Thoracic aorta (tissue), 2 donors: ENCODE measurements at regions not wholly inside any gene's neighbourhood (a gene's known extent, or its start where the extent isn't known, plus 50 kb on each side); places are given as distances from the start of the nearest gene placed in this dataset.

ENCODE experiments used
- ATAC-seq: fragments of 150-250 bp; one replicate; pipeline ENCODE4 v1.8.0; 2017; ENCODE audit warnings: low read depth; ENCODE audit not compliant: insufficient number of reproducible peaks, low FRiP score
- DNase-seq: peaks from one replicate; pipeline ENCODE4 v3.0.0-alpha.2; 2020; ENCODE audit warnings: low spot score
- H3K27ac ChIP-seq, 2 donors: fragments of 200-600 bp; sonication (generic); 1 replicate in 1 of 2; 2 replicates in 1 of 2; pipeline ENCODE4 v1.5.1; 2016; ENCODE audit warnings: mild to moderate bottlenecking in 2 of 2, moderate library complexity in 2 of 2
- H3K27me3 ChIP-seq: fragments of 200-600 bp; sonication (generic); replicated peaks from 2 replicates; pipeline ENCODE4 v1.6.0; 2016; ENCODE audit warnings: mild to moderate bottlenecking; ENCODE audit not compliant: insufficient read depth
- H3K36me3 ChIP-seq: fragments of 200-600 bp; sonication (generic); one replicate; pipeline ENCODE4 v1.5.1; 2016
- H3K4me1 ChIP-seq, 2 donors: fragments of 200-600 bp; sonication (generic); 1 replicate in 1 of 2; 2 replicates in 1 of 2; pipeline versions ENCODE4 v1.5.1 to v1.6.0; 2016; ENCODE audit warnings: low read depth in 2 of 2, mild to moderate bottlenecking in 1 of 2; ENCODE audit not compliant: control insufficient read depth in 1 of 2
- H3K4me3 ChIP-seq: fragments of 200-600 bp; sonication (generic); 2 replicates; pipeline ENCODE4 v1.5.1; 2016; ENCODE audit warnings: mild to moderate bottlenecking
- H3K9me3 ChIP-seq: fragments of 200-600 bp; sonication (generic); 2 replicates; pipeline ENCODE4 v1.5.1; 2016
- TF ChIP-seq, protein P1 (sequence below): fragments of 200-600 bp; sonication (generic); IDR thresholded peaks from one replicate; pipeline ENCODE4 v1.5.1; 2019; ENCODE audit warnings: antibody characterized with exemption

DNA sequence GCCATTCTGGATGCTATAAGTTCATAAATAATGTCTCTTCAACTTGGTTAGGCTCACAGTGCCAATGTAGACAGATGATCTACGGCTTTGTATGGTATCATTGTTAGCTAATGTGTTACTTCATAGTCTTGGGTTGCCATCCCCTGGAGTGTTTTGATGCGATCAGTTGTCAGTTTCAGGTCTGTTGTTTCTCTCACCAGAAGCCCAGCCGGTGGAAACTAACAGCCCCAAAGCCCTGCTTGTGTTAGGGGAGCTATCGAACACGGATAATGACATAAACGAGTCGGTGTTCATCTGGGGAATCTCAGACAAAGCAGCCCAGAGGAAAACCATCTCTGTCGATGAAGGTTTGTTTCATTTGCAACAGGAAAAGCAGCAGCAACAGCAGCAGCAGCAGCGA, 107.4 kb upstream of the ANKFN1 start:
- Histone ChIP-seq H3K9me3 (no peaks in the 10 kb centered on the region), H3K36me3 (no peaks in the 10 kb centered on the region), H3K4me1 (no peaks in the 10 kb centered on the region), H3K27ac (no peak overlapping the region), H3K4me3 (no peak overlapping the region), H3K27me3 (no peaks in the 10 kb centered on the region)
- TF ChIP-seq, protein P1, sequence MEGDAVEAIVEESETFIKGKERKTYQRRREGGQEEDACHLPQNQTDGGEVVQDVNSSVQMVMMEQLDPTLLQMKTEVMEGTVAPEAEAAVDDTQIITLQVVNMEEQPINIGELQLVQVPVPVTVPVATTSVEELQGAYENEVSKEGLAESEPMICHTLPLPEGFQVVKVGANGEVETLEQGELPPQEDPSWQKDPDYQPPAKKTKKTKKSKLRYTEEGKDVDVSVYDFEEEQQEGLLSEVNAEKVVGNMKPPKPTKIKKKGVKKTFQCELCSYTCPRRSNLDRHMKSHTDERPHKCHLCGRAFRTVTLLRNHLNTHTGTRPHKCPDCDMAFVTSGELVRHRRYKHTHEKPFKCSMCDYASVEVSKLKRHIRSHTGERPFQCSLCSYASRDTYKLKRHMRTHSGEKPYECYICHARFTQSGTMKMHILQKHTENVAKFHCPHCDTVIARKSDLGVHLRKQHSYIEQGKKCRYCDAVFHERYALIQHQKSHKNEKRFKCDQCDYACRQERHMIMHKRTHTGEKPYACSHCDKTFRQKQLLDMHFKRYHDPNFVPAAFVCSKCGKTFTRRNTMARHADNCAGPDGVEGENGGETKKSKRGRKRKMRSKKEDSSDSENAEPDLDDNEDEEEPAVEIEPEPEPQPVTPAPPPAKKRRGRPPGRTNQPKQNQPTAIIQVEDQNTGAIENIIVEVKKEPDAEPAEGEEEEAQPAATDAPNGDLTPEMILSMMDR, result no peak
- no peak for DNase-seq
- no peak for ATAC-seq

DNA sequence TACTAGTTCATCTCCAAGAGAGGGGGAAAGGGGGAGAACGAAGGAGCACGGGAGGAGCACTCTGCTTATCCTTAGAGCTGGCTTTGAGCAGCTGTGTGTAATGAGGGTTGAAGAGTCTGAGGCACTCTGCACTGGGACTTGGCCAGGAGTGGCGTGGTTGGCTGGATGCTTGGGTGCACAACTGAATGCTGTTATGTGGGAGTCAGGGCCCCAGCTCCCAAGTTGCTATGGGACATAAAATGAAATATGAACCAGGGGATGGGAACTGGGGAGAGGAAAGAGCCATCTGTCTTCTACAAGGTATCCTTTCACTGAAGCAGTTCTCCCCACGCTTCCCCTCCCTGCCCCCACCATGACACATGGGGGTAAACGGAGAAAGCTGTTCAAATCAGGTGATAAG, 105.9 kb upstream of the ANKFN1 start:
- TF ChIP-seq, protein P1, result no peak
- Histone ChIP-seq H3K4me3 (no peak overlapping the region), H3K27ac (no peak overlapping the region), H3K27me3 (no peaks in the 10 kb centered on the region), H3K4me1 (no peaks in the 10 kb centered on the region), H3K9me3 (no peaks in the 10 kb centered on the region), H3K36me3 (no peaks in the 10 kb centered on the region)
- no peak for DNase-seq
- ATAC-seq, result no peak

DNA sequence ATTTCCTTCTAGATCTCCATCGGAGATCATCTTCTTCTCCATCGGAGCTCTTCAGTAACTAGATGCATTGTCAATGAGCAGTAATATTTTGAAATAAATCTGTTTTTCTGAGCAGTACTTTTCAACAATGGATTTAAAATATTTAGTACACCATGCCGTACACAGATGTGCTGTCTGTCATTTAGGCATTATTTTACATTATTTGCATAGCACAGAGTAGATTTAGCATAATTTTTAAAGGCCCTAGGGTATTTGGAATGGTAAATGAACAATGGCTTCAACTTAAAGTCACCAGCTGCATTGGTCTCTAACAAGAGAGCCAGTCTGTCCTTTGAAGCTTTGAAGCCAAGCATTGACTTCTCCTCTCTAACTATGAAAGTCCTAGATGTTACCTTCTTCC, 95.4 kb upstream of the ANKFN1 start:
- DNase-seq, result no peak
- Histone ChIP-seq H3K36me3 (no peaks in the 10 kb centered on the region), H3K27ac (no peak overlapping the region), H3K9me3 (no peaks in the 10 kb centered on the region), H3K27me3 (no peaks in the 10 kb centered on the region), H3K4me3 (no peak overlapping the region), H3K4me1 (no peaks in the 10 kb centered on the region)
- TF ChIP-seq, protein P1, result no peak
- no peak for ATAC-seq

DNA sequence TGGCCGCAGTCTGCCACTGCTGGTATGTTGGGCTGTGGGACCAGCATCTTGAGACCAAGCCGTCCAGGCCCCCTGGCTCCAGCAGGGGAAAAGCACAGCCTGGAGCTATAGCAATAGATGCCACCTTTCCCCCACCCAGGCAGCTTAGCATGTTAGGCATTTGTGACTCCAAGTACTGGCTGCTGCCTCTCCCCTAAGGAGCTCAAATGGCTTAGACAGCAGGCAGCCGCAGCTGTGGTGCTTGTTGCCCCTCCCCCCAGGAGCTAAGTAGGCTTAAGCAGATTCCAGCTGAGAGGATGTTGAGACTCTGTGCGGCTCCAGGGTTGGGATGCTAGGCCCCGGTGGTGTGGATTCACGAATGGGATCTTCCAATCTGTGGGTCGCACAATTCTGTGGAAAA, 88.8 kb upstream of the ANKFN1 start:
- H3K9me3 ChIP-seq, result no peaks in the 10 kb centered on the region
- H3K27me3 ChIP-seq, result no peaks in the 10 kb centered on the region
- TF ChIP-seq, protein P1, result no peak
- no peaks in the 10 kb centered on the region for H3K4me1 ChIP-seq
- ATAC-seq, result no peak
- no peak overlapping the region for H3K4me3 ChIP-seq
- no peak overlapping the region for H3K27ac ChIP-seq
- H3K36me3 ChIP-seq, result no peaks in the 10 kb centered on the region
- DNase-seq, result no peak

DNA sequence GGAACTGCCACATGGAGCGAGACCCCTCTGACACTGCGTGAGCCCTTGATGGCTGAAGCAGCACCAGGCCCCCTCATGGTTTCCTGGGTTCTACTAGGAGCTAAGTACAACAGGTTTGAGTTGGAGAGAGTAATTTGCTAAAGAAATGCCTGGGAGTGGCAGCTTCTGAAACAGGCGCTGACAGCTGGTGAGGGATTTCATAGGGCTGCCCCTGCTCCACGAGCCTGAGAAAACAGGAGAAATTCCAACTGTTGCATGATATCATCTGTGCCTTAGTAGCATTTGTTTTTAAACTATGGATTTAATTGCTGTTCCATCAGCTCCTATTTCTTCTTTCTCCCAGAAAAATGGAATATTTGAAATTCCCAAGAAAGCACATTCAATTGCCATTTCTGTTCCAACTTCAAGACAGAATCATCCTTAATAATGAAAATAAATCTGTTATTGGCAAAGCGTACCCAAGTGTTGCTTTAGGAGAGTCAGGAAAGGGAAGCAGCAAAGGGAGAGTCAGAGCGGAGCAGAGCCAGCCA, 78.8 kb upstream of the ANKFN1 start:
- Histone ChIP-seq H3K27me3 (no peaks in the 10 kb centered on the region), H3K36me3 (no peaks in the 10 kb centered on the region), H3K4me1 (no peaks in the 10 kb centered on the region), H3K9me3 (no peaks in the 10 kb centered on the region), H3K4me3 (no peak overlapping the region), H3K27ac (no peak overlapping the region)
- TF ChIP-seq, protein P1, result no peak
- no peak for ATAC-seq
- DNase-seq, result no peak
